Duodenal mucosa (tissue), 2 donors: ENCODE measurements at regions not wholly inside any gene's neighbourhood (a gene's known extent, or its start where the extent isn't known, plus 50 kb on each side); places are given as distances from the start of the nearest gene placed in this dataset.

Experiments
- H3K27ac ChIP-seq: one replicate; pipeline ENCODE4 v1.7.0; 2013; ENCODE audit warnings: low read depth, low read length
- H3K27me3 ChIP-seq, 2 donors: one replicate each; pipeline ENCODE4 v1.7.0; 2013; ENCODE audit warnings: low read length in 2 of 2, control low read depth in 1 of 2; ENCODE audit not compliant: insufficient read depth in 2 of 2, control insufficient read depth in 1 of 2
- H3K36me3 ChIP-seq, 2 donors: one replicate each; pipeline ENCODE4 v1.7.0; 2013; ENCODE audit warnings: low read length in 2 of 2, control low read depth in 1 of 2; ENCODE audit not compliant: insufficient read depth in 2 of 2, control insufficient read depth in 1 of 2
- H3K4me1 ChIP-seq, 2 donors: one replicate each; pipeline ENCODE4 v1.7.0; 2013; ENCODE audit warnings: low read length in 2 of 2, control low read depth in 1 of 2; ENCODE audit not compliant: insufficient read depth in 2 of 2, control insufficient read depth in 1 of 2
- H3K4me3 ChIP-seq, 2 donors: one replicate each; pipeline ENCODE4 v1.7.0; 2013; ENCODE audit warnings: low read length in 2 of 2, low read depth in 1 of 2
- H3K9ac ChIP-seq, 2 donors: one replicate each; pipeline ENCODE4 v1.7.0; 2013; ENCODE audit warnings: low read length in 2 of 2, low read depth in 1 of 2
- H3K9me3 ChIP-seq, 2 donors: one replicate each; pipeline ENCODE4 v1.7.0; 2013; ENCODE audit warnings: low read length in 2 of 2, control low read depth in 1 of 2; ENCODE audit not compliant: control insufficient read depth in 1 of 2

GRCh38 chr6:139473231-139473701 is 98.8 kb upstream of the CITED2 start:
- Histone ChIP-seq H3K27me3 (no peaks in the 10 kb centered on the region), H3K36me3 (no peaks in the 10 kb centered on the region), H3K4me3 (no peak overlapping the region), H3K9ac (no peak overlapping the region), H3K27ac (peak overlapping the region; percentile 30), H3K4me1 (peaks cover 9 to 19% of the 10 kb centered on the region in 2 donors), H3K9me3 (no peaks in the 10 kb centered on the region)

- H3K9me3 ChIP-seq: no peaks in the 10 kb centered on the region
- peaks cover 9 to 19% of the 10 kb centered on the region in 2 donors for H3K4me1 ChIP-seq
- H3K4me3 ChIP-seq: no peak overlapping the region
- no peaks in the 10 kb centered on the region for H3K36me3 ChIP-seq
- H3K27ac ChIP-seq: peak overlapping the region; percentile 30
- no peaks in the 10 kb centered on the region for H3K27me3 ChIP-seq
- no peak overlapping the region for H3K9ac ChIP-seq
These were observed 98.0 kb upstream of the CITED2 start for GRCh38 chr6:139472351-139473015.

- no peaks in the 10 kb centered on the region for H3K9me3 ChIP-seq
These were observed 96.5 kb upstream of the CITED2 start for GRCh38 chr6:139470997-139471396.

GRCh38 chr6:139468178-139468819 is 93.9 kb upstream of the CITED2 start:
- H3K36me3 ChIP-seq: no peaks in the 10 kb centered on the region
- no peak overlapping the region for H3K27ac ChIP-seq

More at GRCh38 chr6:139470997-139471396, 96.5 kb upstream of the CITED2 start:
- H3K4me3 ChIP-seq: no peak overlapping the region
- no peak overlapping the region for H3K9ac ChIP-seq
- H3K27ac ChIP-seq: no peak overlapping the region
- H3K36me3 ChIP-seq: no peaks in the 10 kb centered on the region
- H3K27me3 ChIP-seq: no peaks in the 10 kb centered on the region
- peaks cover 9 to 19% of the 10 kb centered on the region in 2 donors for H3K4me1 ChIP-seq

GRCh38 chr6:139457476-139457875 is 83.0 kb upstream of the CITED2 start:
- Histone ChIP-seq H3K9ac (no peak overlapping the region), H3K36me3 (no peaks in the 10 kb centered on the region), H3K27ac (no peak overlapping the region), H3K4me3 (no peak overlapping the region), H3K9me3 (no peaks in the 10 kb centered on the region), H3K27me3 (no peaks in the 10 kb centered on the region), H3K4me1 (no peaks in the 10 kb centered on the region)

More at GRCh38 chr6:139468178-139468819, 93.9 kb upstream of the CITED2 start:
- H3K9me3 ChIP-seq: no peaks in the 10 kb centered on the region
- peaks cover 0 to 5% of the 10 kb centered on the region in 2 donors for H3K4me1 ChIP-seq
- no peaks in the 10 kb centered on the region for H3K27me3 ChIP-seq
- H3K9ac ChIP-seq: no peak overlapping the region
- no peak overlapping the region for H3K4me3 ChIP-seq

GRCh38 chr6:139452148-139452876 is 77.9 kb upstream of the CITED2 start:
- Histone ChIP-seq H3K36me3 (no peaks in the 10 kb centered on the region), H3K4me1 (no peaks in the 10 kb centered on the region), H3K9ac (no peak overlapping the region), H3K4me3 (no peak overlapping the region), H3K27ac (no peak overlapping the region), H3K27me3 (no peaks in the 10 kb centered on the region), H3K9me3 (no peaks in the 10 kb centered on the region)

- Histone ChIP-seq H3K9ac (no peak overlapping the region), H3K4me3 (no peak overlapping the region), H3K4me1 (peaks cover 0 to 4% of the 10 kb centered on the region in 2 donors), H3K27ac (no peak overlapping the region), H3K9me3 (no peaks in the 10 kb centered on the region), H3K36me3 (no peaks in the 10 kb centered on the region), H3K27me3 (no peaks in the 10 kb centered on the region)
These were observed 75.2 kb upstream of the CITED2 start for GRCh38 chr6:139449611-139450000.

GRCh38 chr6:139448998-139449610 is 74.7 kb upstream of the CITED2 start:
- no peak overlapping the region for H3K27ac ChIP-seq
- no peak overlapping the region for H3K4me3 ChIP-seq
- no peak overlapping the region for H3K9ac ChIP-seq
- no peaks in the 10 kb centered on the region for H3K27me3 ChIP-seq
- H3K4me1 ChIP-seq: peaks cover 0 to 4% of the 10 kb centered on the region in 2 donors
- H3K36me3 ChIP-seq: no peaks in the 10 kb centered on the region
- H3K9me3 ChIP-seq: no peaks in the 10 kb centered on the region

GRCh38 chr6:139448051-139448649 is 73.7 kb upstream of the CITED2 start:
- no peak overlapping the region for H3K9ac ChIP-seq
- no peaks in the 10 kb centered on the region for H3K36me3 ChIP-seq
- no peaks in the 10 kb centered on the region for H3K9me3 ChIP-seq
- no peaks in the 10 kb centered on the region for H3K27me3 ChIP-seq
- no peak overlapping the region for H3K27ac ChIP-seq
- H3K4me3 ChIP-seq: no peak overlapping the region
- H3K4me1 ChIP-seq: peaks cover 0 to 4% of the 10 kb centered on the region in 2 donors
